CD4-positive, alpha-beta T cell treated with Interleukin-6 at 100 ng/mL for 8 hours (primary cell): ENCODE measurements at regions not wholly inside any gene's neighbourhood (a gene's known extent, or its start where the extent isn't known, plus 50 kb on each side); places are given as distances from the start of the nearest gene placed in this dataset.
"Not testable (repeated sequence)": the region's sequence is repeated elsewhere in the genome, so short reads cannot be mapped to it uniquely, and the experiment has no call there.

Experiments used
- DNase-seq: peaks from one replicate; pipeline ENCODE4 v3.0.0-alpha.2; 2020; ENCODE audit warnings: mixed read lengths, low spot score

DNA sequence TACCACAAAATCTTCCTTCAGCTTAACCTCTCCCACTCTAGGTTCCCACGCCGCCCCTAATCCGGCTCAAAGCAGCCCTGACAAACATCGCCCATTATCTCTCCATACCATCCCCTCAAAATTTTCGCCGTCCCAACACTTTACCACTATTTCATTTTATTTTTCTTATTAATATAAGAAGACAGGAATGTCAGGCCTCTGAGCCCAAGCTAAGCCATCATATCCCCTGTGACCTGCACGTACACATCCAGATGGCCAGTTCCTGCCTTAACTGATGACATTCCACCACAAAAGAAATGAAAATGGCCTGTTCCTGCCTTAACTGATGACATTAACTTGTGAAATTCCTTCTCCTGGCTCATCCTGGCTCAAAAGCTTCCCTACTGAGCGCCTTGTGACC lies 243.4 kb upstream of the PROK2 start:
- not testable (repeated sequence) for DNase-seq

GRCh38 chr3:72027728-72028127 lies 242.8 kb upstream of the PROK2 start:
- not testable (repeated sequence) for DNase-seq

- DNase-seq: no peak
These were observed 237.1 kb upstream of the PROK2 start for GRCh38 chr3:72022027-72022426.

DNA sequence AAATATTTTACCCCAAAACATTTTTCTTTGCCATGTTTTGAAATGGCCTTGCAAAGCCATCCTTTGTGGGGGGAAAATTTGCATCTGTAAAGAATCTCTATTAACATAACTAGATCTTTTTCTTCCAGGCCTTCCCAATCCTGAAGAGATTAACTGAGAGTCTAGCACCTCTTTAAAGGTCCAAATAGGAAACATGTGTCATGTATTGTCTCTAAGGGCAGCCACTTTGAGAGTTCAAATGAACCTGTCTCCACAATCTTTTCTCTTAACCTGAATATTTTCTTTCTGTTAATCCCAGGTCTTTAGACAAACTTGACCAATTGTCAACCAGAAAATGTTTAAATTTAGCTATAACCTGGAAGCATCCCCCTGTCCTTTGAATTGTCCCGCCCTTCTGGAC lies 236.6 kb upstream of the PROK2 start:
- DNase-seq: no peak

DNA sequence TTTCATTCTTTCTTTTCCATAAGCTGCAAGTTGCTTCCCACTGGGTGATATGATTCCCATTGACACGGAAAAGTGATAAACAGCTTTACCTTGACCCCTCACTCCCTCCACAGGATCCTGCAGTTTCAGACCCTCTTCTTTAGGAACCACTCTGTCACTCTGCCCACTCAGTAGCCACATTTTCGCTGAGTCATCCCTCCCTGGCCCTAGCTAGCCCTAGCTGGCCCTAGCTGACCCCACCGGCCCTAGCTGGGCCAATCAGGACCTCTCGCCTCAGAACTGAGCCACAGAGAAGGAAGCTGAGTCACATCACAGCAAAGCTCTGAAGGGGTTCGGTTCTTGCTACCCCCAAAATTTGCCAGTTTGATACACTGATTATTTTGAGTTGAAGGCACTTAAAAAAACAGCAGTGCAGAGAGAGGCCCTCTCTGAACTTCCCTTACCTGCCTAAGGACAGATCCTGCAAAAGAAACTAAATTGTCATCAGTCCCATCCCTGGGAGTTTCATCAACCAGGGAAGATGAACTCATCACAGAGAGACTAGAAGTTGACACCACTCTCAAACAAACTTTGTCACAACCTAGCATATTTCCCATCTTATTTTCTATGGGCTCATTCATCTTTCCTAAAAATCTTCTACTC lies 233.5 kb upstream of the PROK2 start:
- DNase-seq: no peak

DNA sequence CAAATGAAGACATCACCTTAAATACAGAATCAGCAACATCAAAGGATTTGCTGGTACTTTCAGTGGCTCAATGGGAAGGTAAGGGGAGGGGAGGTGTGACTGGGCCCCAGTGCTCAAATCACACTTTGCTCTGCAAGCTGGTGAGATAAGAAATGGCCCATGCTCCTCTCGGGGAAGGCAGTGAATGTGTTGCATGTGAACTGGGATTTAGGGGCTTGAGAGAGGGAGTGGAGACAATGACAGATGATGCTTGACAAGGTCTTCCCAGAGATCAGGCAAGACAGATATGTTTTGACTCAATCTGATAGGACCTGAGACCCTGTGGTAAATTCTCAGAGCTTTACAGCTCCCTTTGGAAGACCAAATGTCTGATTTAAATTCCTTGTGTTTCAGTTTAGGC lies 233.0 kb upstream of the PROK2 start:
- DNase-seq: no peak

- no peak for DNase-seq
These were observed 232.4 kb upstream of the PROK2 start for GRCh38 chr3:72017311-72017710.

DNA sequence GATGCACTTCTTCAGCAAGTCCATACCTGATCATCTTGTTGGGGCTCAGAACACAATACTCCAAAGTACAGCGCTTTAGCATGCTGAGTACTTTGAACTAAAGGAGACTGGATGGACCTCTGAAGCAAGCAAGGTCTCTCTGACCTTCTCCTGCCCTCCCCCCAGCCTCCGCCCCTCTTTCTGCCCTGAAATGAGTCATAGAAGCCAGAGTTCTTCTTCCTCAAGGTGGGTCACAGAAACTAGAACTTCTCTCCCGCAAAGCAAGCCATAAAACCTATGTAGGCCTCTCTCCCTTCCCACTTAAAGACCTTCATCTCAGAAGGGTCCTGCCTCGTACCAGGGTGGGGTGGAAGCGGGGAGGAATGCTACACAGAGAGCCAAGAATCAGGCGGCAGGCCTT lies 230.5 kb upstream of the PROK2 start:
- no peak for DNase-seq

DNA sequence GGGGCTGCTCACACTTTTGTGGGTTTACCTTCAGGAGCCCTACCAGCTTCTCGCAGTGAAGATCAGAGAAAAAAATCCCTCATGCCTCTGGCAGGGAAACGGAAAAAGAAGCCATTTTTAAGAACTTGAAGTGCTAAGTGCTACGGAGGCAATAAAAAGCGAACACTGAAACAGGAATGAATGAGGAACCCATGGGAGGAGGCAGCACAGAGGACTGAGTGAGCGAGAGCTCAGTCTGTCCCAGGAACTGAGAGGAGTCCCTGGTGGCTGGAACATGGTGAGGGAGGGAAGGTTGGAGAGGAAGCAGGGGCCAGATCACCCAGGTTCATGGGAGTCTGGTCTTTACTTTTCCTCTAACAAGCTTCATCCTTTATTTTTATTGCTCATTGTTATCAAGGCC lies 228.1 kb upstream of the PROK2 start:
- no peak for DNase-seq

- DNase-seq: no peak
These were observed 227.4 kb upstream of the PROK2 start for GRCh38 chr3:72012363-72012762.

DNA sequence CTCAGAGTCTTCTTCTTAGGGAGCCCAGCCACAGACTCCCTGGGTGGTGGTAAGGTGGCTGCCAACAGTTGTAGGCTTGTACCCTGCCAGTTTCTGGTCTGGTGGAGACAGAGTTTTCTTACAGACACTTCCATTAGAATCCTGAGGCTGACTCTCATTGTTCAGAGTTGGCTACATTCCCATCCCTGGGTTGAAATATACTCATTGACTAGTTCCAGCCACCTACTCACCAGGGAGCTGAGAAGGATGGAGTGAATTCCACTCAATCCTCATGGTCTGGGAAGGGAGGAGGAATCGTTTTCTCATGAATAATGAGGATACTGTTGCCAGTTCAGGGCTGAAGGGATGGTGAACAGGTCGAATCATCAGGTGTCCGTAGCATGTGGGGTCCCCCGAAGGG lies 226.5 kb upstream of the PROK2 start:
- no peak for DNase-seq

DNA sequence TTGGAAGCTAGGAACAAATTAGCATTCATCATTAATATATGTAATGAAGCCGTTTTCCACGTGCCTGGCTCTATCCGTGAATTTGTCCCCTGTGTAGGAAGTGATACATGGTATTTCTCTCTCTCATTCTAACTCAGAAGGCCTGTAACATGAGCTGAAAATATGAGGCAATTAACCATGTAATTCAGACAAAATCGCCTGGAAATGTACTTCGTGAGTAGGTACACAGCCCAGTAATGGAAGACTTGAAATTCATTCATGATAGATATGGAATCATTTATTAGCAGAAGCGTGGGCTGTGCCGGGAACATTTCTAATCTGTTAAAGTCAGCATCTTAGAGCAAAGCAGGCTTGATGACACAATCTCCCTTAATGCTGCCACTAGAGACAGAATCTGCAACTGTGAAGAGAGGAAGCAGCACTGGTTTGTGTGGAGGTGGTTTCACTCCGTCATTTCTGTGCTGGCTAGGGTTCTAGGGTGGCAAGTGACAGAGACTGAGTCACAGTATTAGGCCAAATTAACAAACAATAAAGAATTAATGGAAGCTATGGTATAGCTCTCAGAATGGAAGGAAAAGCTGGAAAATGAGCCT lies 225.0 kb upstream of the PROK2 start:
- no peak for DNase-seq

GRCh38 chr3:72008226-72008996 lies 223.5 kb upstream of the PROK2 start:
- DNase-seq: no peak

GRCh38 chr3:72006631-72007556 lies 221.9 kb upstream of the PROK2 start:
- no peak for DNase-seq

DNA sequence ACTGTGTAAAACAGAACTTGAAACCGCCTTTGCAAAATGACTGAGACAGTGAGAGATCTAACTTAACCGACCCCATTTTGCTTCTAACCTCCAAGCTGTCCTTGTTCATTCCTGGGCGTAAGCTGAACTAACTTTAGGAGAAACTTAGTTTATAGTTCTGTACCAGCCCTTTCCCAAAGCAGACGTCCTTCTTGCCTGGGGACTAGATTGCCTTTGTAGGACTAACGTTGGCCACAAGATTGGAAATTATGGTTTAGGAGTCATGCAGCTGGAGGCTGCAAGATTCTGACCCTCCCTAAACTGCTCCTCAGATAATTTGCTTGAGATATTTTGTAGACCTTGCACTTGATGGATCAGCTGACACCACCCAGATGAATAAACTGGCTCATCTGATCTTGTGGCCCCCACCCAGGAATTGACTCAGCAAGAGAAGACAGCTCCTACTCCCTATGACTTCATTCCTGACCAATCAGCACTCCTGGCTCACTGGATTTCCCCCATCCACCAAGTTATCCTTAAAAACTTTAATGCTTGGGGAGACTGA lies 219.9 kb upstream of the PROK2 start:
- DNase-seq: no peak

GRCh38 chr3:72003936-72004335 lies 219.0 kb upstream of the PROK2 start:
- DNase-seq: no peak

DNA sequence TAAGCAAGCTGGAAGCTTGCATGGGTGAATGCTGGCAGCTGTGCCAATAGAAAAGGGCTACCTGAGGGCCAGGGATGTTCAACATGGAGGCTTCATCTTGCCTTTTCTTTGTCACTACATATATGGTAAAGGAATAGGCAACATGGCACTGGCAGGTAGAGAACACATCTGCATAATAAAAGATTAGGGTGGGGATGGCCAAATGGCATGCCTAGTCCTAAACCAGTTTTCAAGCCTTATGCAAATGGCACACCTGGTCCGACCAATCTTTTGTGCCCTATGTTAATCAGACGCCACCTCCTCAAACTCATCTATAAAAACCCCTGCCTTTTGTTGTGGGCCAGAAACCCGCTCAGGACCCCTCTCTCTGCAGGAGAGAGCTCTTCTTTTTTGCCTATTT lies 216.8 kb upstream of the PROK2 start:
- no peak for DNase-seq

DNA sequence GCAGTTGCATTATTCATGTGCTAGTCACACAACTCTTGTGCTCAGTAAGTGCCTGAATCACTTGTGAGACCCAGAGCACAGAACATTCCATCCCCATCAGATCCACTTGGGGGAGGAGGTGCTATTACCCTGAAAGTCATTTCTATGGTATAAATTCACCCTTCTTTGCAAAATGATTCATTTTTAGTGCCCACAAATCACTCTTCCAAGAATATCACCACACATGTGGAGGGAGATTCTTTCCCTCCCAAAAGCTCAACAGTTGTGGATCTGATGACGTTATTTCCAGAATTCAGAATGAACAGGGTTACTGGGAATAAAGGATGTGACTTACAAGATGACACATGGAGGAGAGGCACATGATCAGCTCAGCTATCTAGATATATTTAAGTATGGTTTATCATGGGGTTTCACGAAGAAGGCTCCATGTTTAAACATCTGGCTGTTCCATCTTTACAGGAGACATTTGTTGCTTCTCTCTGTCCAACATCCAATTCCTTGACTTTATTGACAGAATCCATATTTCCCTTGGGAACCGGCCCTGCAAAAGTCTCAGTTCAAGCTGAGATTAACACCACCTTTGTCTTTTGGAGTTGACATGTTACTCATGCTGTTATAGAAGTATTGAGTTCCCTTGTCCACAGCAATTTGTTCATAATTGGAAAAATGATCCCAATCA lies 214.2 kb upstream of the PROK2 start:
- no peak for DNase-seq

DNA sequence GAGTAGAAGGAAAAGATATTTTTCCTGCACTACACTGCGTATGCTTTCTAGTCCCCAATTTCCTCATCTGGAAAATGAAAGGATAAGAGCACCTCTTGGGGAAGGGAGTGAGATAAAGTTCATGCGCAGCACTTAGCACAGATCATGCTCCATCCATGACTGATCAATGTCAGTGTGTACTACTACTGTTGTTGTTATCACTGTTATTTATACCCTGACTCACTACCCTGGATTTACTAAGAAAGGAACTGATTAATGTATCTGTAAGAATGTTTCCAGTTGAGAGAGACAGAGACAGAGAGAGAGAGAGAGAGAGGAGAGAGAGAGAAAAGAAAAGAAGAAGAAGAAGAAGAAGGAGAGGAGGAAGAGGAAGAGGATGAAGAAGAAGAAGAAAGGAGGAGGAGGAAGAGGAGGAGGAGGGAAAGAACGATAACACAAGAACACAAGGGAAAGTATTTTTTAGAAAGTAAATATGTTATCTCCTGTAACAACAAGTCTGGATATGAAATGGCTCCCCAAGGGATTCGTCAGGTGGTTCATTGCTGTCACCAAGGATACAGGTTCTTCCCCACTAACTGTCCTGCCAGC lies 212.2 kb upstream of the PROK2 start:
- no peak for DNase-seq

GRCh38 chr3:71994906-71995305 lies 210.0 kb upstream of the PROK2 start:
- no peak for DNase-seq

GRCh38 chr3:71994203-71994602 lies 209.3 kb upstream of the PROK2 start:
- no peak for DNase-seq
